ENCODE measurements at regions not wholly inside any gene's neighbourhood (a gene's known extent, or its start where the extent isn't known, plus 50 kb on each side); places are given as distances from the start of the nearest gene placed in this dataset.
A peak's percentile ranks its signal among the peaks of the same experiment; 100 is the strongest.
"Not testable (repeated sequence)": the region's sequence is repeated elsewhere in the genome, so short reads cannot be mapped to it uniquely, and the experiment has no call there.

DNA sequence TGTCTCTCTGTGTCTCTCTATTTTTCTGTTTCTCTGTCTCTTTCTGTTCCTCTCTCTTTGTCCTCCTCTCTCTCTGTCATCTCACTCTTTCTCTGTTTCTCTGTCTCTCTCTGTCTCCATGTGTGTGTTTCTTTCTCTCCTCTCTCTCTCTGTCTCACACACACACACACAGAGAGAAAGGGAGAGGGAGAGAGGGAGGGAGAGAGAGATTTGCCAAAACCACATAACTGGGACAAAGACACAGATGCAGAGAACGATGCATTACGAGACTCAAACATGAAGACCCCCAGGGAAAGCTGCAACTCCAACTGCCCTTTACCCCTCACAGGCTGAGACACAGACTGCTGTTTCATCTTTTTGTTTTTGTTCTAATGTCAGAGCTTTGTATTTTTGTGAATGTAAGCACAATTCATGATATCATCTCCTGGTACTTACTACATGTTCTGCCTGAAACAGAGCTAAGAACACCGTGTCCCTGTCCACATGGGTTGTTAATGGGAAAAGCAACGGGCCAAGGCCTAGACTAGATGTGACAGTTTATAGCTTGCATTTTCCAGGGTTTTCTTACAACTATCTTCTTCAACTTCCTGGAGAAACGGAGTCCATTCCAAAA lies 177.1 kb upstream of the ARID1B start:
- DNase-seq: no peak

GRCh38 chr6:156599366-156599765 lies 177.8 kb upstream of the ARID1B start:
- DNase-seq: no peak

DNA sequence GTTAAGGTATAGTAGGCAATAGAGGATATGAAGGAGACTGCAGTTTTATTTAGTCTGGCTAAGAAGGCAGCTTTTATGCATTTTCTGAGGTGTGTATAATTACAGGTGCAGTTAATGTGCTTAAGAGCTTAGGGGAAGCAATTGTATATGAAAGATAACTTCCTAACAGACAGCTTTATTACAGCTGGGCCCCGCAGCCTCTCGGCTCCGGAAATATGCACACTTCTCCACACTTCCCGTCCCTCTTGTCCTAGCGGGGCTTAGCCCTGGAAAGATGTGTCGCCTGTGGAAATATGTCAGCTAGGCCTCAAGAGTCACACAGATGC lies 178.4 kb upstream of the ARID1B start:
- DNase-seq: no peak

DNA sequence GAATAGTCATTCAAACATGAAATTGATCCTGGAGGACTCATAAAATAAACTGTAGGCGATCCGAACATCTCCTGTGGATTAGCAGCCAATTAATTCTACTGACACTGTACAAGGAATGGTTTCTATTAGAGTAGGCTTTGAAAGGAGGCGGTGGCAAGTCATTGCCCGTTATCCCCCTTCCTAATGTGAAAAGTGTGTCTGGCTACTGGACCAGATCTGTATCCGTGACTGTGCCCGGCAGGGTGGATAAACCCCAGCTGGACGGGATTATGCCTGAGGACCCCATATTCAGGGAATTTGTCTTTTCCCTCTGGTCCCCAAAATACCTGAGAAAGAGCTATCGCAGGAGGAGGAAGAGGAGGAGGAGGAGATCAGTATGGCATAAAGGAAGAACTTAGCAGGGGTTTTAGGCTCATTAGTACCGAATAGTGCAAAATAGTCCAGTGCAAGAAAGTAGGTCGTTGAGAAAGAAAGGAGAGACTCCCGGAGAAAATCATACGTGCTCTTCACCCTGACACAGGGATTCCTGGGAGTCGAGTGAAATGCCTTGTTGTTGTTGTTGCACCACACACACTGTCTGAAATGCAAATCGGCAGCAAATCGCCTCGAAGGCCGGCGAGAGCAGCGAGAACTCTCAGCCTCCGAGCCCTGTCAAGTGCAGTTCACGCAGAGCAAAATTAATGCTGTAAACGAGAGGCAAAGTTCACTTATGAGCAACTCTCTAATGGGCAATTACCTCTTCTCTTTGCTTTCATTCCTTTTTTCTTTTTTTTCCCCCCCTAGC lies 178.9 kb upstream of the ARID1B start:
- no peak for DNase-seq

DNA sequence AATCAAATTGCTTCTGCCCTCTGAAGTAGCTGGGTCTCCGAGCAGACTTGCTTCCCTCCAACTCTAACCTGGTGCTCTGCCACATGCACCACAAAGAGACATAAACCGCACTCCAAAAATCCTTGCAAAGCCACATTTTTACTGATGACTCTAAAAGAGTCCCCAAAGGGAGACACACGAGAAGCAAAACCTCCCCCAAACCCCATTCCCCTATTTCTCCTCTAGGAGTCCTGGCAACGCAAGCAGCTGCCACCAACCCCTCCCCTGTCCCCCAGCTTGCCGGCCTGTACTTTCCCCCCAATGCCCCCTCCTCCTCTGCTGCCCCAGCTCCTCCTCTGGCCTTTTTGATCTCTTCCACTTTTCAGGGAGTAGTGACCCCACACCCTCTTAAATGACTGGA lies 180.1 kb upstream of the ARID1B start:
- no peak for DNase-seq

- DNase-seq: no peak
These were observed 181.7 kb upstream of the ARID1B start for GRCh38 chr6:156595476-156595875.

- DNase-seq: no peak
These were observed 183.3 kb upstream of the ARID1B start for GRCh38 chr6:156593893-156594292.

GRCh38 chr6:156593127-156593526 lies 184.1 kb upstream of the ARID1B start:
- no peak for DNase-seq

- DNase-seq: no peak
These were observed 186.7 kb upstream of the ARID1B start for GRCh38 chr6:156590482-156590881.

DNA sequence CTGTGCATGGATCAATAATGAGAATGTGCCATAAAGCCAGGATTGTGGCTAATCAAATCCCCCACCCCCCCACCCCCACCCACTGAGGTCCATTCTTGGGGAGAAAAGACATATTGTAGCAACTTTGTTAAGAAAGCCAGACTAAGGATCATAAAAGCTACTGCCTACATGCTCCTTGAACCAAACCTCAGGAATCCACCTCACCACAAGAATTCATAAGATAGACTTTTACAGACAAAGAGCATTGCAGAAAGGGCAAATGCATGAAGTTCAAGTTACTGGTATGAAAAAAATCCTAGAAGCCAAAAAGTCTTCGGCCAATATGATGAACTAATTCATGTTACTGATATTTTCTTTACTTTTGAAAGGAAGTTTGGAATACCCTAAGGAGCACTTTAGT lies 187.9 kb upstream of the ARID1B start:
- DNase-seq: no peak

DNA sequence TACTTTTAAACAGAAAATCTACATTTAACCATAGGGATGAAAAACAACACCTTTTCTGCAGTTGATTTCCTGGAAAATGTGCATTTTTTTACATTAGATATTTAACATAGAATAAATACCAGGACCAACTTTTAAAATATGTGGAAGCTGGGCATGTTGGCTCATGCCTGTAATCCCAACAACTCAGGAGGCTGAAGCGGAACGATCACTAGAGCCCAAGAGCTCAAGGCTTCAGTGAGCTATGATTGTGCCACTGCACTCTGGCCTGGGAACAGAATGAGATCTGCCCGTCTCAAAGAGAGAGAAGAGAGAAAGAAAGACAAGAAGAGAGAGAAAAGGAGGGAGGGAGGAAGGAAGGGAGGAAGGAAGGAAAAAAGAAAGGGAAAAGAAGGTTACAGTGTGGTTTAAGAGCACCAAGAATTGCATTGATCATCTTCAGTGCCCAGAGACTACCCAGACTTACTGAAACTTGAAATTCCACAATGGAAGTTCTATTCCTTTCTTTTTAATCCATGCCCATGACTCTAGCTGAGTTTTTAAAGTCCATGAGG lies 189.4 kb upstream of the ARID1B start:
- no peak for DNase-seq

- no peak for DNase-seq
These were observed 190.1 kb upstream of the ARID1B start for GRCh38 chr6:156587071-156587470.

- no peak for DNase-seq
These were observed 191.3 kb upstream of the ARID1B start for GRCh38 chr6:156585859-156586258.

- not testable (repeated sequence) for DNase-seq
These were observed 193.1 kb upstream of the ARID1B start for GRCh38 chr6:156584121-156584520.

DNA sequence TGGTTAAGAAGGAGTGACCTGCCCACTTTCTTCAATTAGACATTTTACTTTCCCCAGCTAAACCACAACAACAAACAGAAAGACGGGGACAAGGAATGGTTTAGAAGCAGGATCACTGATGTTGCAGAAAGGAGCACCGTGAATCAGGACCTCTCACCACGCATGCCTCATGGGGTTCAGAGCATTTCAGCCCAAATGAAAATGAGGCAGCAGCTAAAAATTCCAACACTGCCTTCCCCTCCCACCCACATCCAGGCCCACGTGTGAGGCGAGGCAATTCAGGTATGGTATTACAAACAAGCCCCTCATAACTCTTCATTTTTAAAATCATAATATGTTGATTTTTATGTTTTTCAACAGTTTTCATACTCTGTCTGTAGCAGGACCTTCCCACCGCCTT lies 194.1 kb upstream of the ARID1B start:
- no peak for DNase-seq

- DNase-seq: no peak
These were observed 194.6 kb upstream of the ARID1B start for GRCh38 chr6:156582509-156582992.

DNA sequence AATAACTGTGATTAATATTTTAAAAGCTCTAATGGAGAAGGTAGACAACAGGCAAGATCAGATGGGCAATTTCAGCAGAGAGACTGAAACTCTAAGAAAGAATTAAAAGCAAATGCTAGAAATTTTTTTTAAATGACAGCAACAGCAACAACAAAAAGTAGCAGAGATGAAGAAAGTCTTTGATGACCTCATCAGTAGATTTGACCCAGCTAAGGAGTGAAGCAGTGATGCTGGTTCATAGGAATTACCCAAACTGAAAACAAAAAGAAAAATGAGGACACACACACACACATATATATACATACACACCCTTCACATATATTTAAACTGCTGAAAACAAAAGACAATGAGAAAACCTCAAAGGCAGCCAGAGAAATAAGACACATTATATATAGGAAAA lies 197.6 kb upstream of the ARID1B start:
- no peak for DNase-seq

DNA sequence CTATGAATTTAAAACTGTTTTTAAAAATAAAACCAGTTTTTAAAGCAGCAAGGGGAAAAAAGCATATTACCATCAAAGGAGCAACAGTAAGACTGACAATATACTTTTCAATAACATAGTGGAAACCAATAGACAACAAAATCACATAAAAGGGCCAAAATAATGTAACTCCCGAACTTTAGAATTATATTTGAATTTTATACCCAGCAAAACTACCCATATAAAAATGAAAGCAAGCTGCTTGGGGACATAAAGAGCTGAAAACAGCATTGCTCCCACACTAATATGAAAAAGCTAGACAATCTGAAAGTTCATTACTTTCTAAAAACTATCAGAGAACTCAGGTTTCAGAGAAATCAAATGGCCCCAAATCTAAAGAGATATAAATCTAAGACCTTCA lies 199.4 kb upstream of the ARID1B start:
- DNase-seq: no peak

DNA sequence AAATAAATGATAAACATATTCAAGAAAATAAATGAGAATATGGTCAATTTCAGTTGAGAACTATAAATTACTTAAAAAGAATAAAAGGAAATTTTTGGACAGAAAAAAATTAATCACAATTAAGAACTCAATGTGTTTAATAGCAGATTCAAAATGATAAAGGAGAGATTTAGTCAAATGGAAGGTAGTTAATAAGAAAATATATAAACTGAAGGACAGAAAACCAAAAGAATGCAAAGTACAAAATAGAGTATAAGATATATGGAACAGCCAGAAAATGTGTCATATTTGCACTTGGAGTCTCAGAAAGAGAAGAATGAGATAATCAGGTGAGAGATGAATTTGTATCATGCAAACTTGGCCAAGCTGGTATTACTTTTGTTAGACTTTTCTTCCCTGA lies 201.8 kb upstream of the ARID1B start:
- no peak for DNase-seq

GRCh38 chr6:156564807-156565149 lies 212.4 kb upstream of the ARID1B start:
- DNase-seq: no peak

- peak; percentile 81 for DNase-seq
These were observed 212.9 kb upstream of the ARID1B start for GRCh38 chr6:156564127-156564806.

DNA sequence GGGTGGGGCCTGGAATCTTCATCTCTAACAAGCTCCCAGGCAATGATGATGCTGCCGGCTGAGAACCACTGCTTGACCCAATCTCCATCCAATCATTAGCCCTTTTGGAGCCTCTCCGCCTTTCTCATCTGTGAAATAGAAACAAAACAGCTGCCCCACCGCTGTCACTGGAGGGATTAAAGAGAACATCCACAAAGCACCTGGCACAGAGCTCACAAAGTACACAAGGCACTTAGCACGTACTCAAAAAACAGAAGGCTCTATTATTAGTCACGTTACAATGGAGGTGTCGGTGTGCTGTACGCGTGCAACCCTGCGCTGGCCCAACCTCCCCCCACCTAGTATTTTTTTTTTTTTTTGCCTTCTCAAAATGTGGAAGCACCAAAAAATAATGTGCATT lies 213.5 kb upstream of the ARID1B start:
- no peak for DNase-seq

DNA sequence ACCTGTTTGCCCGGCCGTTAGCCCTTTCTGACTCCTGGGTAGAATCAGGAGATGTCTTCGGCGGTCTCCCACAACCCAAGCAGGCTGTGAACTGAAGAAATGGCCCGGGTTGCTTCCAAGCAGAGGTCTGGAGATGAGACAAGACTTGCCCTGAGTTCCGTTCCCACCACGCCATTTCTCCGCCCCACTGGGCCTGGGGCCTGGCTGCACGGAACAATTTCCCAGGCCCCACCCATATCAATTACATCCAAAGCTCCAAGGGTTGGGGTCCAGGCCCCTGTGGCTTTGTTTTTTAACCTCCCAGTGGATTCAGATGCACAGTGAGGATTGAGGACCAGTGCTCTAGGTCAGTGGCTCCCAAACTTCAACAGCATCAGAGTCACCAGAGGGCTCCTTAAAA lies 214.5 kb upstream of the ARID1B start:
- no peak for DNase-seq

- no peak for DNase-seq
These were observed 215.2 kb upstream of the ARID1B start for GRCh38 chr6:156562019-156562418.
